ENCODE measurements at regions not wholly inside any gene's neighbourhood (a gene's known extent, or its start where the extent isn't known, plus 50 kb on each side); places are given as distances from the start of the nearest gene placed in this dataset.

DNA sequence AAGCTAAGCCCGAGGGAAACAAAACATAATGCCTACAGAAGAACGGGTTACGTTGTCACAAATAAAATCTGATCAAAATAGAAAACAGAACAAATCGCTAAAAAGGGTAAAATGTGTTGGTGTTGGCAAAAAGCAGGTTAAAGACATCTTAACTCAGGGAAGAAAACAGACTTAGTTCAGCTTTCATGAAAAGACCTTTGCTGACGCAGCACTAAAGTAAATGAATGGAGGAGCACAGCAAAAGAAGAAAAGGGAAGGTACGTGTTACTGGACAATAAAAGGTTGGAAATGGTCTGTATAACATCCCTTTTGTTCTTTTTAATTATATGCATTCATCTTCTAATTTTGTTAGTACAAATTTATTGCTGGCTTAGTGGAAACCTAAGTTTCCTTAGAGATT lies 117.4 kb upstream of the DSEL start:
- TF ChIP-seq, protein P1, sequence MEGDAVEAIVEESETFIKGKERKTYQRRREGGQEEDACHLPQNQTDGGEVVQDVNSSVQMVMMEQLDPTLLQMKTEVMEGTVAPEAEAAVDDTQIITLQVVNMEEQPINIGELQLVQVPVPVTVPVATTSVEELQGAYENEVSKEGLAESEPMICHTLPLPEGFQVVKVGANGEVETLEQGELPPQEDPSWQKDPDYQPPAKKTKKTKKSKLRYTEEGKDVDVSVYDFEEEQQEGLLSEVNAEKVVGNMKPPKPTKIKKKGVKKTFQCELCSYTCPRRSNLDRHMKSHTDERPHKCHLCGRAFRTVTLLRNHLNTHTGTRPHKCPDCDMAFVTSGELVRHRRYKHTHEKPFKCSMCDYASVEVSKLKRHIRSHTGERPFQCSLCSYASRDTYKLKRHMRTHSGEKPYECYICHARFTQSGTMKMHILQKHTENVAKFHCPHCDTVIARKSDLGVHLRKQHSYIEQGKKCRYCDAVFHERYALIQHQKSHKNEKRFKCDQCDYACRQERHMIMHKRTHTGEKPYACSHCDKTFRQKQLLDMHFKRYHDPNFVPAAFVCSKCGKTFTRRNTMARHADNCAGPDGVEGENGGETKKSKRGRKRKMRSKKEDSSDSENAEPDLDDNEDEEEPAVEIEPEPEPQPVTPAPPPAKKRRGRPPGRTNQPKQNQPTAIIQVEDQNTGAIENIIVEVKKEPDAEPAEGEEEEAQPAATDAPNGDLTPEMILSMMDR (conservative IDR thresholded peaks at IDR 0.05 in 1 of 2, IDR thresholded peaks at IDR 0.05 in 1 of 2; ENCODE audit: low read depth in 1 of 2, low read length in 2 of 2) = no peak
- TF ChIP-seq EZH2 (IDR thresholded peaks at IDR 0.05; ENCODE audit: low read length, missing control alignments) = no peak
